ENCODE measurements at regions not wholly inside any gene's neighbourhood (a gene's known extent, or its start where the extent isn't known, plus 50 kb on each side); places are given as distances from the start of the nearest gene placed in this dataset.

DNA sequence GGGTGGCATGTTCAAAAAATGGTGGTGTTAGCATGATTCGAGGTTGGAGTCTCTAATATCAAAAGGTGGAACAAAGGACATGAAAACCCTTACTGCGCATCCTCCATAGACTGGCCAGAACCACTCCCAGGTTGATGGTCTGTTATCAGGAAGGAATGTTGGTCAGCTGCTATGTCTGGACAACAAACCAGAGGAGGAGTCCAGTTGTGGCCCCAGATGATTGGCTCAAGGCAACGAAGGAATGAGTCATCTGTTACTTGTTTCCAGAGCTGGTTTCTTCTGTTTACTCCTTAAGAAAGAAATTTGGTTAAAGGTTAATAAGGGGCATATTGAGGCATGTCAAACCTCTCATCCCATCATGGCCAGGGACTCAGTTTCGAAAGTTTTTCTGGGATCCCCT lies 56.8 kb upstream of the GRIA4 start:
- no peak for DNase-seq

- no peak for DNase-seq
These were observed 61.5 kb upstream of the GRIA4 start for GRCh38 chr11:105548359-105548758.

DNA sequence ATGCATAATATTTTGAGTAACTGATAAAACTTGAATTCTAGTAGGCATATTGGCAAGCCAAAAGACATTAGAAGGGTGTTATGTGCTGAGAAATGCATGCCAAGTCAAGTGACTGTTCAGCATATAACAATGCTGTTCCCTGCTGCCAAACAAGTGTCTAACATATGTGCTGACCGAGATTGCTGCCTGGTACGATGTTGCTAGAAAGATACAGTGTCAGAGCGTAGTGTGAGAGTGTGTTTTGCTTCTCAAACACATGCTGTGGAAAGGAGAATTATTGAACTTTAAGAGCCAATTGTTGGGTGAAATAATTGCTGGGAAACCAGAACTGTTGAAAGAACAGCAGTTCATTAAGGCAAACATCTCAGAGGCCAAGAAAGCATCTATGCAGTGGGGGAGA lies 71.3 kb upstream of the GRIA4 start:
- no peak for DNase-seq

DNA sequence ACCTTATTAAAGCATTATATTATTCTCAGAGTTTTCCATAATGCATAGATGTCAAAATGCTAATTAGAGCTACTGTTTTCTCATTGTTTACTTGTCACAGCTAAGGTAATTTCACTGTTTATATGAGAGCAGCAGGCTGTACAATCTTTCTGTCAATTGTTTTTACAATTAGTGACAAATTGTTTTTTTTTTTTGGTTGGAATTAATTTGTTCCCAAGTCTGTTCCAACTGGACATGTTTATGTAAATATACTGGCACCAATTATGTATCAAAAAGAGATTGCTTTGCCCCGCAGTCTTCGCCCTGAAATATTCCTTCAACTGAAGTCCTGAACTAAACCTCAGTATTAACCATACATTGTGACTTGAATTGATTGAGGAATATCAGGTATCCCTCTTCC lies 72.3 kb upstream of the GRIA4 start:
- no peak for DNase-seq

DNA sequence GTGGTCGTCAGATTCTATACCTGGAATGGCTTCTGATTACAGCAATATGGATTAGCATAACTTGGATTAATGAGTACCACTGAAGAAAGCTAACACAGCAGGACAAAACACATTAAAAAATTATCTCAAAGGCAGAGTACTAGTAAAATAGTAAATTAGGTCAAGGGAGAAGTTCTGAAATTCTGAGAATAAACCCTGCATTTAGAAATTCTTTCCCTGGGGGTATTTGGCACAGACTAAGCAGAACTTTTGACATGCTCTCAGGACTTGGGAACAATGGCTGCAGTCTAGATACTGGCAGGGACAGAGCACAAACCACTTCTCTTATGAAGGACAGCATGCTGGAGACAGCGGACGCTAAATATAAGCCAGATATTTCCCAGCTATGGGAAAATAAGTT lies 85.6 kb upstream of the GRIA4 start:
- DNase-seq, result peak in 1 of 3 experiments; percentile 30

- DNase-seq, result no peak
These were observed 89.0 kb upstream of the GRIA4 start for GRCh38 chr11:105520706-105521345.

DNA sequence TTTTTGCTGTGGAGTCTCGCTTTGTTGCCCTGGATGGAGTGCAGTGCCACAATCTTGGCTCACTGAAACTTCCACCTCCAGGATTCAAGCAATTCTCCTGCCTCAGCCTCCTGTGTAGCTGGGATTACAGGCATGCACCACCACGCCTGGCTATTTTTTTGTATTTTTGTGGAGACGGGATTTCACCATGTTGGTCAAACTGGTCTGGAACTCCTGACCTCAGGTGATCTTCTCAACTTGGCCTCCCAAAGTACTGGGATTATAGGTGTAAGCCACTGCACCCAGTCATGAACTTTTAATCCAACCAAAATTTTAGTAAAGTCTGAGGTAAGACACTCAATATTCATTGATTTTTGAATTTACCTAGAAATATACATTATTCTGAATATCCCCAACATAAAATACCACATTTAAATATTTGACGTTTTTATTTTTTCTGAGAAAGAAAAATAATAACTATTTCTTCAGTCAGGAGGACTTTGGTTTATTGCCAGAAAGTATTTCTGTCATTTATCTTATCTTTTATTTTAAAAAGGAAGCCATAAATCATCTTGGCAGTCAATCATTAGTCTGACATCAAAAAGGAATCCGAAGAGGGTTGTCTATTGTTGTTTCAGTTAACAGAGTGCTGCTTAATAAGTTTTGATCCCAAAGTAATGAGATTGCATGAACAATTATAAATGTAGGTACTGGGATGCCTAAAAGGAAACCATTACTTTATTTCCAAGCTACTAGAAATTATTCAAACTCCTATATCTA lies 102.2 kb upstream of the GRIA4 start:
- peak in 1 of 3 experiments; percentile 47 for DNase-seq

GRCh38 chr11:105492010-105492409 lies 117.9 kb upstream of the GRIA4 start:
- no peak for DNase-seq

DNA sequence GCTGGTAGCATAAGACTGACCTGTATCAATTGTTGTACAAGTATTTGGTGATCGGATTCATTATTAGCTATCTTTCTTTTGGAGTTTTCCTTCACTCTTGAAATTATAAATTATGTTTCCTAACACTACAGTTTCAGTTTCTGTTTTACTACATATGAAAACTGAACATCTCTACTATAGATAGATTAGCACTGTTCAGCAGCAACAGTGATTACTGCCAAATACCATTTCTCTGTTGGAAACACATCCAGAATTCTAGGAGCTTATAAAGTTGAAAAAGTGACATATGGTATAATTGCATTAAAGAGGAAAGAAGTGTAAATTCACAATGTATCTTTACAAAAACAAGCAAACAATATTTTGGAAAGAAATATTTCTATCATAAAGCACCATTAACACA lies 118.5 kb upstream of the GRIA4 start:
- DNase-seq, result no peak

DNA sequence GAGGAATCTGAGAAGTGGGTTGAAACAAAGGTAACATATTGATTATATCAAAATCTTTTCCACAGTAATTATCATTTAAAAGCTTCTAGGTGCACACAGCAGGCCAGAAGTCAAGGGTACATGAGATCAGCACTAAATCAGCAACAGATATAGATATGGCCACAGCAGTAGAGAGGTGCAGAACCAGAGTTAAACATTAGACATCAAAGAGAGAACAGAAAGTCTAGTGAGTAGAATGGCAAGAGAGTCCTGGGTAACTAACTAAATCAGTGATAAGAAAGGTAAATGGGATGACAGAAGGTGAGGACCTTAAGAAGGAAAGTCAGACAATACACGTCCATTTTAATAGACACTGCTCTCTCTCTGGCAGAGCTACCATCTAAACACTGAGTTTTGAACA lies 119.5 kb upstream of the GRIA4 start:
- DNase-seq, result no peak

- peak in 2 of 3 experiments; percentile 4 to 32 for DNase-seq
These were observed 120.4 kb upstream of the GRIA4 start for GRCh38 chr11:105489446-105489845.

- DNase-seq, result no peak
These were observed 122.9 kb upstream of the GRIA4 start for GRCh38 chr11:105486929-105487328.

- no peak for DNase-seq
These were observed 139.9 kb upstream of the GRIA4 start for GRCh38 chr11:105469931-105470330.

DNA sequence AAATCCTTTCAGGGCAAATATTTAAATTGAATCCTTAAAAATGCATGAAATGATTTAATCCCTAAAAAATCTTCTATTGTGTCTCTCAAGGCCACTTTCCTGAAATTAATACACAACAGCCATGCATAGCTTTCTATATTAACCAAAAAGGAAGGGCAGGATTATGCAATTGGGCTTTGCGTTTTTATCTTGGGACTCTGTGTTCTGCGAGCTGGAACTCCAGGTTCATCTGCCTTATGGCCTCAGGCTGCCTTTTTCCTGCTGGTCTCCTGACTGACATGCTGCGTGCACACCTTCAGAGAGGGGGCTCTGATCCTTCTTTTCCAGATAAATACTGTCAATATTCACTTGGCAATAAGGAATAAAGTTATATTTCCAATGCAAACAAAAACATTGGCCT lies 141.7 kb upstream of the GRIA4 start:
- no peak for DNase-seq

DNA sequence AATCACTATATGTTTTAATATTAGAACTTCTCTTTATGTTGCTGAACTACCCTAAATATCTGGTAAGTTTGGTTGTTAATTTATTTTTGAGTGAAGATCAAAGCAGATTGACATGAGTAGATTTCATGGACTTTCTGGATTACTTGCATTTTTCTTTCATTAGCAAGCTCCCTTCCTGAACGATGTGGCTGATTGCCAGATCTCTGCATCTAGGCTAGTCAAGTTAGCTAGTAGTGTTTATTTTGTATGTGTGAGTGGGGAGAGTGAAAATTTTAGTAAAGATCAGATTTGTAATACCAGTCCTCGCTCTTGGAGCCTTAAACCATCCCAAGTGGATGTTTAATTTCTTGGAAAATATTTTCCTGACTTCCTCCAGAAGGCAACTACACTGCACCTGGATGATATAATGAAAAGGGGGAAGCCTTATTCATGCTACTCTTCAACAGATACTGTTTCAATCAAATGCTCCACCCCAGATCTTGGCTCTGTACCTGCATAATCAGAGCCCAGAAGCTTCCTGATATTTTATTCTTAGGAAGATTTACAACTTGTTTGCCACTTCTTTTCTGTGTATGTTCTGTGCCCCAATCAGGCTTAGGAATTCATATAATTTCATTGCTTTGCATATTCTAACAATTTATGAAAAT lies 143.2 kb upstream of the GRIA4 start:
- DNase-seq, result peak in 1 of 3 experiments; percentile 60

GRCh38 chr11:105458071-105458470 lies 151.8 kb upstream of the GRIA4 start:
- DNase-seq, result no peak

- no peak for DNase-seq
These were observed 152.9 kb upstream of the GRIA4 start for GRCh38 chr11:105456950-105457349.

DNA sequence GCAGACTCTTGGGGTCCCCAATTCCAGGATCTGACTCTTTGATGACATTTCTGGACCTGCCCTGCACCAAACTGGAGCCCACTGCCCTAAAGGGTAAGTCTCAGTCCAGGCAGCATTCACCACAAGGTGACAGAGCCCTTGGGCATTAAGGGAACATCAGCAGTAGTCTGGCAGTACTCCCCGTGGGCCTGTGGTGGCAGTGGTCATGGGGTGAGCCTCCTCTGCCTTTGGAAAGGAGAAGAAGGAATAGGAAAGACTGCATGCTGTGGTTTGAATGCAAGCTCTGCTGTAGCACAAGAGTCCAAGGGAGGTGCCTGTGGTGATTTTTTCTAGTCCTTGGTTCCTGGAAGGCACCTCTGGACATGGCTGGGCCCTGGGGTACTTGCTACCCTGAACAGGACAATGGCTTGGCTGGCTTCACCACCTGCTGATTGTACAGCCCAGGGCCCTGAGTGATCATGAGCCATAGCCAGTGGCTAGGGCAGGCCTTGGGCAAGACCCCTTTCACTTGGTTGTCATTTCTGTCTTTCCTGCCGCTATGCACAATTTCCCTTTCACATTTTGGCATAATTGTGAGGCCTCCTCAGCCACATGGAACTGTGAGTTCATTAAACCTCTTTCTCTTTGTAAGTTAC lies 160.7 kb upstream of the GRIA4 start:
- no peak for DNase-seq

- DNase-seq, result no peak
These were observed 161.2 kb upstream of the GRIA4 start for GRCh38 chr11:105448703-105449079.

- no peak for DNase-seq
These were observed 161.8 kb upstream of the GRIA4 start for GRCh38 chr11:105447936-105448702.

DNA sequence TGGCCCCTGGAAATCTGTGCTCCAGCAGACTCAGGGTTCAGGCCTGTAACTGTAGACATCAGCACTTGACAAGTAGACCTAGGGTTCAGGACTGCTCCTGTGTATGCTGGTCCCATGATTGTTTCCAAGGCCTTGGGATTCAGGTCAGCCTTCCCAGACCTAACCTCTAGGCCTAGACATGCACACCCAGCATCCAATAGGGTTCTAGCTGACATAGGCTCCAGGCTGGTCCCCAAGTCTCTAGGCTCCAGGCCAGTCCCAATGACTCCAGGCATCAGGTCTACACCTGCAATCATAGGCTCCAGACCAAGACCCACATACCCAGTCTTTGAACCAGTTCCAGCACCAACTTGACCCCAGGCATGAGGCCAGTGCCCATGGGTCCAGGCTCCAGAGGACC lies 166.2 kb upstream of the GRIA4 start:
- DNase-seq, result no peak

DNA sequence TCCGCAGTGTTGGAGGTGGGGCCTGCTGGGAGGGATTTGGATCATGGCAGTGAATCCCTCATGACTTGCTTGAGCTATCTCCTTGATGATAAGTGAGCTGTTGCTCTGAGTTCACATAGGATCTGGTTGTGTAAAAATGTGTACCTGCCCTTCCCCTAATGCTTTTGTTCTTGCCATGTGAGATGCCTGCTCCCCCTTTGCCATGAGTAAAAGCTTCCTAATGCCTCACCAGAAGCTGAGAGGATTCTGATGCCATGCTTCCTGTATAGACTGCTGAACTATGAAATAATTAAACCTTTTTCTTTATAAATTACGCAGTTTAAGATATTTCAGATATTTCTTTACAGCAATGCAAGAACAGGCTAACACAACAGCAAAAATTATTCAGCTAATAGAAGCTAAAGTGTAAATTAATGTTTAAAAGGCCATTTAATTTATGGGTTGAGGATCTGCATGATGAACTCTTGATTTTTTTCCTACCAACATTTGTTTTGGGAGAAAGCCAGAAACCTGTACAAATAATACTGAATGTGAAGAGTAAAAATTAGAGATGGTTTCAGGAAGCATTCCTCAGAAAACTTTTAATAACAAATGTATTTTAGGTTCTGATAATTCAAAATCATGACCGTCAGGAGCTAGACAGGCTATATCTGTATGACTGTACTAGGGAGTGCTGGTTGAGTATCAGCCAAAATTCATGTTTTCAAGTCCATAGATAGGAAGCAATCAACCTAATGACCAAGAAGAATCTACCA lies 177.5 kb upstream of the GRIA4 start:
- no peak for DNase-seq
